GM12892 (cell line): ENCODE measurements at regions not wholly inside any gene's neighbourhood (a gene's known extent, or its start where the extent isn't known, plus 50 kb on each side); places are given as distances from the start of the nearest gene placed in this dataset.

ENCODE experiments used
- POLR2A ChIP-seq: IDR thresholded peaks from 2 replicates; pipeline ENCODE4 v1.6.1; 2011; ENCODE audit warnings: low read depth, low read length, control low read depth
- POLR2AphosphoS5 ChIP-seq: IDR thresholded peaks from 2 replicates; pipeline ENCODE4 v1.6.1; 2011; ENCODE audit warnings: low read depth, low read length, control low read depth

- TF ChIP-seq POLR2A, result no peak
- TF ChIP-seq POLR2AphosphoS5, result no peak
Measured at GRCh38 chr5:166058660-166059059, 2232.8 kb upstream of the WWC1 start.
